ENCODE measurements at regions not wholly inside any gene's neighbourhood (a gene's known extent, or its start where the extent isn't known, plus 50 kb on each side); places are given as distances from the start of the nearest gene placed in this dataset.
A peak's percentile ranks its signal among the peaks of the same experiment; 100 is the strongest.

- Mint-ChIP-seq H3K36me3 (ENCODE audit: low read depth) (no peaks in the 10 kb centered on the region), H3K4me3 (peak overlapping the region; percentile 24), H3K9me3 (no peaks in the 10 kb centered on the region), H3K4me1 (ENCODE audit: low read depth) (peaks cover 6% of the 10 kb centered on the region), H3K27ac (no peak overlapping the region), H3K27me3 (peaks cover 58% of the 10 kb centered on the region)
- TF ChIP-seq CTCF (IDR thresholded peaks at IDR 0.05) = peak; percentile 96
- peak; percentile 74 for DNase-seq
- ChIA-PET POLR2A (interaction anchor here (1.2 kb wide), 1 partner anchor 115 kb away, joined by 3 read pairs; no protein-coding TSS in a partner anchor), CTCF (interaction anchor here (0.5 to 1.4 kb wide), 21 partner anchors 9 to 185 kb away, joined by 3 to 6 read pairs (median 3); no protein-coding TSS in a partner anchor)
- intact Hi-C loops (cut with micrococcal nuclease) = no loop called here
- peak; percentile 98 for ATAC-seq
Observed at GRCh38 chr14:96741151-96741977, 55.8 kb upstream of the VRK1 start.

- ChIA-PET POLR2A (no interaction called here), CTCF (interaction anchor here (1.4 kb wide), 1 partner anchor 178 kb away, joined by 3 read pairs; no protein-coding TSS in a partner anchor)
- Mint-ChIP-seq H3K27me3 (peaks cover 44% of the 10 kb centered on the region), H3K4me1 (ENCODE audit: low read depth) (peaks cover 2% of the 10 kb centered on the region), H3K9me3 (no peaks in the 10 kb centered on the region), H3K36me3 (ENCODE audit: low read depth) (no peaks in the 10 kb centered on the region), H3K27ac (no peak overlapping the region), H3K4me3 (no peak overlapping the region)
- intact Hi-C loops (cut with micrococcal nuclease) = no loop called here
- ATAC-seq (no peak), DNase-seq (no peak)
- no peak for TF ChIP-seq CTCF (IDR thresholded peaks at IDR 0.05)
Observed at GRCh38 chr14:96744262-96744661, 52.9 kb upstream of the VRK1 start.

- Mint-ChIP-seq H3K4me1 (ENCODE audit: low read depth) (peaks cover 2% of the 10 kb centered on the region), H3K27me3 (peaks cover 34% of the 10 kb centered on the region), H3K27ac (no peak overlapping the region), H3K36me3 (ENCODE audit: low read depth) (no peaks in the 10 kb centered on the region), H3K9me3 (no peaks in the 10 kb centered on the region), H3K4me3 (no peak overlapping the region)
- TF ChIP-seq CTCF (IDR thresholded peaks at IDR 0.05) = no peak
- DNase-seq (no peak), ATAC-seq (no peak)
- CTCF ChIA-PET = interaction anchor here (0.8 to 1.4 kb wide), 2 partner anchors 46 to 180 kb away, joined by 3 read pairs; no protein-coding TSS in a partner anchor
- POLR2A ChIA-PET = no interaction called here
- intact Hi-C loops (cut with micrococcal nuclease) = no loop called here
Observed at GRCh38 chr14:96745500-96746051, 51.6 kb upstream of the VRK1 start.

GRCh38 chr14:96746101-96746500, 51.1 kb upstream of the VRK1 start:
- peaks cover 2% of the 10 kb centered on the region for H3K4me1 Mint-ChIP-seq (ENCODE audit: low read depth)
- no peak overlapping the region for H3K27ac Mint-ChIP-seq
- no peaks in the 10 kb centered on the region for H3K9me3 Mint-ChIP-seq

More at GRCh38 chr14:96746101-96746500, 51.1 kb upstream of the VRK1 start:
- peaks cover 33% of the 10 kb centered on the region for H3K27me3 Mint-ChIP-seq
- POLR2A ChIA-PET = no interaction called here
- H3K36me3 Mint-ChIP-seq (ENCODE audit: low read depth) = no peaks in the 10 kb centered on the region
- no peak overlapping the region for H3K4me3 Mint-ChIP-seq
- intact Hi-C loops (cut with micrococcal nuclease) = no loop called here
- no peak for DNase-seq
- ATAC-seq = no peak
- no peak for TF ChIP-seq CTCF (IDR thresholded peaks at IDR 0.05)
- CTCF ChIA-PET = interaction anchor here (0.6 kb wide), 1 partner anchor 473 kb away, joined by 3 read pairs; no protein-coding TSS in a partner anchor

Measured in activated CD8-positive, alpha-beta T cell treated with anti-CD3 and anti-CD28 coated beads for 36 hours (primary cell).